ENCODE measurements at regions not wholly inside any gene's neighbourhood (a gene's known extent, or its start where the extent isn't known, plus 50 kb on each side); places are given as distances from the start of the nearest gene placed in this dataset.
"Not testable (repeated sequence)": the region's sequence is repeated elsewhere in the genome, so short reads cannot be mapped to it uniquely, and the experiment has no call there.

DNA sequence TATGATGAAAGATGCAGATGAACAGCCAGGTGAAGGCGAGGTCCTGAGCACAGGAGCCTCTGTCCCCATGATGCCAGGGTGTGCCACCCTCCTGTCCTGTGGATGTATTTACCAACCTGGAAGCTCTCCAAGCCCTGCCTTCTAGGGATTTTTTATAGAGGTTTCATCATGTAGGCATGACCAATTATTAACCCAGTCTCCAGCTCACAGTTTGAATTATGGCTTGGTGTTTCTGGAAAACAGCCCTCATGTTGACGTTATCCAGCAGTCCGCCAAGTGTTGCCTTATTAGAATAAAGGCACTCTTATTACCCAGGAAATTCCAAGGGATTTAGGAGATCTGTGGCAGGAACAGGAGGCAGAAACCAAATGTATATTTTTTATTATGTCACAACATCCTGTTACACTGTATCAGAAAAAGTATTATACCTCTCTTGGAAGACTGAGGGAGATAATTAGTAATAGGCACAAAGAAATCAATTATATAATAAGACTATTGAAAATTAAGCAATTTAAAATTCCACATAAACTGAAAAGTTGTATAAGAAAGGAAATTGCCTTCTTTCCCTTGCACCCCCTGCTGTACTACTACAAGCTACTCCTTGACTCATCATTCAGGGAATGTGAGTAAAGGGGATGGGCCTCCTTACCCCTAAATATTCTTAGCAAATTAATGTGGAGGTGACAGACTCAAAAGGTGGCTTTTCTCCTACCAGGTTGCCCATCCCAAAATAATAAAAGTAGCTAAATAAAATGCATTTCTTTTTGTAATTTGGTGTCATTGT is 129.6 kb downstream of the ZNF330 start:
- Histone ChIP-seq H3K4me1 (peaks cover 0 to 20% (median 3%) of the 10 kb centered on the region in 4 donors), H3K27ac (peak overlapping the region in 1 of 4 donors; percentile 38), H3K36me3 (no peaks in the 10 kb centered on the region), H3K27me3 (no peaks in the 10 kb centered on the region), H3K4me3 (no peak overlapping the region), H3K9me3 (no peaks in the 10 kb centered on the region)
- TF ChIP-seq EP300 (IDR thresholded peaks at IDR 0.05), result no peak
- TF ChIP-seq, protein P1, sequence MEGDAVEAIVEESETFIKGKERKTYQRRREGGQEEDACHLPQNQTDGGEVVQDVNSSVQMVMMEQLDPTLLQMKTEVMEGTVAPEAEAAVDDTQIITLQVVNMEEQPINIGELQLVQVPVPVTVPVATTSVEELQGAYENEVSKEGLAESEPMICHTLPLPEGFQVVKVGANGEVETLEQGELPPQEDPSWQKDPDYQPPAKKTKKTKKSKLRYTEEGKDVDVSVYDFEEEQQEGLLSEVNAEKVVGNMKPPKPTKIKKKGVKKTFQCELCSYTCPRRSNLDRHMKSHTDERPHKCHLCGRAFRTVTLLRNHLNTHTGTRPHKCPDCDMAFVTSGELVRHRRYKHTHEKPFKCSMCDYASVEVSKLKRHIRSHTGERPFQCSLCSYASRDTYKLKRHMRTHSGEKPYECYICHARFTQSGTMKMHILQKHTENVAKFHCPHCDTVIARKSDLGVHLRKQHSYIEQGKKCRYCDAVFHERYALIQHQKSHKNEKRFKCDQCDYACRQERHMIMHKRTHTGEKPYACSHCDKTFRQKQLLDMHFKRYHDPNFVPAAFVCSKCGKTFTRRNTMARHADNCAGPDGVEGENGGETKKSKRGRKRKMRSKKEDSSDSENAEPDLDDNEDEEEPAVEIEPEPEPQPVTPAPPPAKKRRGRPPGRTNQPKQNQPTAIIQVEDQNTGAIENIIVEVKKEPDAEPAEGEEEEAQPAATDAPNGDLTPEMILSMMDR (IDR thresholded peaks at IDR 0.05), result no peak
- TF ChIP-seq POLR2A (IDR thresholded peaks at IDR 0.05), result no peak
- 48 to 56% methylated on average over 3 of the region's 3 CpGs for WGBS, 2 donors
- no peak for DNase-seq (ENCODE audit: low spot score in 2 of 2)

DNA sequence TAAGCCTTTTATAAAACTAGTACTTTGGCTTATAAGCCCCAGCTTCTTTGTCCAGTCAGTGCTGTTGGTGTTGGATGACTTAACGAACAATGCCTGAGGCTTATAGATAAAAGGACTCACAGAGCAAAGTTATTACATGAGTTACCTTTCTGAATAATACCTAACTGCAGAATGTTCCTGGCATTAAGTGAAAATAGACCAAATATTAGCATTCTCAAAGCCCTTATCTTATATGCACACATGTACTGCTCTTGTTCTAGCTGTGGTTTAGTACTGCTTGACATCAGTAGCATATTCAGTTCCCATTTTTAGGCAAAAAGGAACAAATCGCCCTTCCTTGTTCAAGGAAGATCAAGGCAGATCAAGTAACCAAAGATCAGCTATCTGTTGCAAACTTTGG is 131.6 kb downstream of the ZNF330 start:
- no peak for TF ChIP-seq POLR2A (IDR thresholded peaks at IDR 0.05)
- TF ChIP-seq, protein P1 (IDR thresholded peaks at IDR 0.05), result no peak
- no peak for TF ChIP-seq EP300 (IDR thresholded peaks at IDR 0.05)
- Histone ChIP-seq H3K9me3 (no peaks in the 10 kb centered on the region), H3K27me3 (no peaks in the 10 kb centered on the region), H3K36me3 (no peaks in the 10 kb centered on the region), H3K4me3 (no peak overlapping the region), H3K27ac (peak overlapping the region in 1 of 4 donors; percentile 2), H3K4me1 (peaks cover 0 to 14% (median 3%) of the 10 kb centered on the region in 4 donors)
- 81 to 92% methylated on average over 2 of the region's 2 CpGs for WGBS, 2 donors
- no peak for DNase-seq (ENCODE audit: low spot score in 2 of 2)

DNA sequence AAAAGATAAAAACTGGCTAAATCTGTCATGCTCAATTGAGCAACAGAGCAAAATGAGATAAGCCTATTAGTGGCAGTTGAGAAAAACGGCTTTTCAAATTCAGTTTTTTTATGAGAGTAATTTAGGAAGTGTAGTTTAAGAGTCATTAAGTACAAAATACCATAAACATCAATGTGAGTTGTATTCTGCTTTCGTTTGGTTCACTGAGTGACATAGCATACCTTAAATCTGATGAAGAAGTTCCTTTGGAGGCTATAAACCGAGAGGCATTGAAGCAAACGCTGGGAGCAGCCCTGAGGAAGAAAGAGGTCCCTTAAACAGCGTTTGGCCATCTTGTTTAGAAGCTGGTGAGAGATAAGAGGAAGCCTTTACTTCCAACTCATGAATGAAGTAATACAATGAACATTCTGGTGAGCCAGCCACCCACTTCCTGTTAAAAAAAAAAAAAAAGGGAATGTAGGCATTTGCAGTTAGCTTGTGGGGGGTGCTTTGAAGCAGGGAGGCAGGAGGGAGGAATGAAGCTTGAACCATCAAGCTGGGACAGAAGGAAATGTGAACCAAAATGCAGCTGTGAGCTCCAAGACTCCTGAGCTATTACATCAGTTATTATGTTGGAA is 132.3 kb downstream of the ZNF330 start:
- Histone ChIP-seq H3K36me3 (no peaks in the 10 kb centered on the region), H3K9me3 (no peaks in the 10 kb centered on the region), H3K4me3 (no peak overlapping the region), H3K27me3 (no peaks in the 10 kb centered on the region), H3K4me1 (peaks cover 0 to 8% (median 3%) of the 10 kb centered on the region in 4 donors), H3K27ac (peak overlapping the region in 3 of 4 donors; percentile 25 to 39 (median 32))
- 19 to 33% methylated on average over 5 of the region's 5 CpGs for WGBS, 2 donors
- TF ChIP-seq POLR2A (IDR thresholded peaks at IDR 0.05), result no peak
- no peak for TF ChIP-seq EP300 (IDR thresholded peaks at IDR 0.05)
- TF ChIP-seq, protein P1 (IDR thresholded peaks at IDR 0.05), result no peak
- DNase-seq (ENCODE audit: low spot score in 2 of 2), result no peak

DNA sequence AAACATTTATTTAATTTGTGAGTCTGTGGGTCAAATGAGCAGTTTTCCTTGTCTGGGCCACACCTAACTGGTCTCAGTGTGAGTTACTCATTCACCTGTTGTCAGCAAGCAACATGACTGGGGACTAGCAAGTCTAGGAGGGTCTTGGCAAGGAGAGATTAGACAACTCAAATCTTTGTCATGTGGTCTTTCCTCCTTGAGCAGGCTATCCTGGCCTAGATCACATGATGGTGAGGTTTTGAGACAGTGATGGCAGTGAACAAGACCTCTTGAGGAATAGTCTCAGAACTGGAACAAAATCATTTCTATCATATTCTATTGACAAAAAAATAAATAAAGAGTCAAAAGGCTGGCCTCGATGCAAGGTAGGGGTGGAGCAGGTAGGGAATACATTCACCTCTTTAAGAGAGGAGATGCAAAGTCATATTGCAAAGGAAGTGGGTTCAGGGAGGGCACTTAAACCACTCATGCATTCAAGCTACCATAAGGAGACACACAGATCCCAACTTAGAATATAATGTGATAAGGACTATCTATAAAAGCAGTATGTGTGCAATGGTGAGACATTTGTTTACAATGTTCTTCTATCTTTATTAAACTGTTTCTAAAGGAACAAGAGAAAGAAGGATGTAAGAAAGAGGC is 135.7 kb downstream of the ZNF330 start:
- no peak overlapping the region for H3K4me3 ChIP-seq
- H3K36me3 ChIP-seq, result no peaks in the 10 kb centered on the region
- H3K27ac ChIP-seq, result no peak overlapping the region
- WGBS, 2 donors, result 63 to 74% methylated on average over 1 of the region's 1 CpG
- H3K4me1 ChIP-seq, result no peaks in the 10 kb centered on the region
- no peaks in the 10 kb centered on the region for H3K27me3 ChIP-seq
- H3K9me3 ChIP-seq, result peaks cover 0 to 4% (median 0%) of the 10 kb centered on the region in 4 donors
- TF ChIP-seq POLR2A (IDR thresholded peaks at IDR 0.05), result no peak
- TF ChIP-seq EP300 (IDR thresholded peaks at IDR 0.05), result no peak
- DNase-seq (ENCODE audit: low spot score in 2 of 2), result no peak

DNA sequence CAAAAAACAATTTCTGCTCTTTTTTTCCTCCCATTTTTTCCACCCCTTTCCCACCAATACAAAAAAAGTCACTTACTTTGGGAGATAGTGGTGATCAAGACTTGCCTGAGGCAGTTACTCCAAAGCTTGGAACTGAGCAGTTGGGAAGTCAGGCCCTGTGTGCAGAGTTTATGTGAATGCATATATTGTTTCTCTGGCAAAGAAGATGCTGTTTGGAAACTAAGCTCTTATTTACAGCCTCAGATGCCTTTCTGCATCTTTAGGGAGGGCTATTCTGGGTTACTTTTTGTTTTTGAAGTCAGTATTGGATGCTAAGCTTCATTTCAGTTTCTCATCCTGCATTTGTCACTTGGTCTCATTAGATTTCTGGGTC is 136.3 kb downstream of the ZNF330 start:
- Histone ChIP-seq H3K4me1 (no peaks in the 10 kb centered on the region), H3K9me3 (peaks cover 0 to 4% (median 0%) of the 10 kb centered on the region in 4 donors), H3K27me3 (no peaks in the 10 kb centered on the region), H3K4me3 (no peak overlapping the region), H3K27ac (no peak overlapping the region), H3K36me3 (no peaks in the 10 kb centered on the region)
- TF ChIP-seq POLR2A (IDR thresholded peaks at IDR 0.05) (no peak), EP300 (IDR thresholded peaks at IDR 0.05) (no peak)
- TF ChIP-seq, protein P1 (IDR thresholded peaks at IDR 0.05), result no peak
- DNase-seq (ENCODE audit: low spot score in 2 of 2), result no peak

DNA sequence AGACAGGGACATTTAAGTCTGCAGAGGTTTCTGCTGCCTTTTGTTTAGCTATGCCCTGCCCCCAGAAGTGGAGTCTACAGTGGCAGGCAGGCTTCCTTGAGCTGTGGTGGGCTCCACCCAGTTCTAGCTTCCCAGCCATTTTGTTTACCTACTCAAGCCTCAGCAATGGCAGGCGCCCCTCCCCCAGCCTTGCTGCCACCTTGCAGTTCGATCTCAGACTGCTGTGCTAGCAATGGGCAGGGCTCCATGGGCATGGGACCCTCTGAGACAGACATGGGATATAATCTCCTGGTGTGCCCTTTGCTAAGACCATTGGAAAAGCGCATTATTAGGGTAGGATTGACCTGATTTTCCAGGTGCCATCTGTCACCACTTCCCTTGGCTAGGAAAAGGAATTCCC is 147.5 kb downstream of the ZNF330 start:
- H3K27ac ChIP-seq; H3K36me3 ChIP-seq; DNase-seq (ENCODE audit: low spot score in 2 of 2); H3K27me3 ChIP-seq; H3K4me3 ChIP-seq; H3K4me1 ChIP-seq: not testable (repeated sequence)
- WGBS, 2 donors, result 95 to 98% methylated on average over 3 of the region's 3 CpGs
- H3K9me3 ChIP-seq, result peaks cover 0 to 21% (median 0%) of the 10 kb centered on the region in 4 donors

All from tibial nerve (tissue), 4 donors.